ENCODE measurements at regions not wholly inside any gene's neighbourhood (a gene's known extent, or its start where the extent isn't known, plus 50 kb on each side); places are given as distances from the start of the nearest gene placed in this dataset.

DNA sequence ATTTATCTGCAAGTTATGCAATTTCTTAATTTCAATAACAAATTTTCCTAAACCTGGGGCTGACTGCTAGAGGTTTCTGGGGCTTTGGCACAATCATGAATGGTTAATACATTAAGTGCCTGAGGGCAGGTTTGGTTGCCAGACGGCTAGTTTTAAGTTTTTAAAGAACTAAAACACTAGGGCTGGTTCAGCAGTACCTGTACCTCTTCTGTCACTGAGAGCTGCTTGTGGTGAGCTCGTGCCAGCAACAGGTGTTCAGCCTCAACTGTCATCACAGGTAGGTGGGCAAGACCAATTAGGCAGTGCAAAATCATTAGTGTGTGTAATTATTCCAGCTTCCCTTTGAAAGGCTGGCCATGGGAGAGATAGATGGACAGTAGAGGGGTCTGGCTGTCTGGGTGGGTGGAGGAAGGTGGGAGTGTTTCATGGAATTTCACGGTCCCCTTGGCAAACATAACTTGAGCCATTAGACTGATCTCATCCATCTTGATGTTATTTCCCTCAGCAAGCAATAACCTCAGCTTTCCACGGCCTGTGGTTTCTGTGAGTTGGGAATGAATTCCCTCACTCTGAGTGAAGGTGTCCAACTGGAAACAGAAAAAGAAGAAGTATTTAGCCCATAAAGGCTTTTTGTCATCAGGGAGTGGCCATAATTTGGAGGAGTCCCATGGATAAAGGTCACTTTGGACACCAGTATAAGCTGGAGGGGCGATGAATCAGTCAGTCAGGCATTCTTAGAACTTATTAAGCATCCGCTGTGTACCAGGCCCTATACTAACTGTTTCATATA is 114.8 kb downstream of the SNX19 start:
- TF ChIP-seq, protein P1, sequence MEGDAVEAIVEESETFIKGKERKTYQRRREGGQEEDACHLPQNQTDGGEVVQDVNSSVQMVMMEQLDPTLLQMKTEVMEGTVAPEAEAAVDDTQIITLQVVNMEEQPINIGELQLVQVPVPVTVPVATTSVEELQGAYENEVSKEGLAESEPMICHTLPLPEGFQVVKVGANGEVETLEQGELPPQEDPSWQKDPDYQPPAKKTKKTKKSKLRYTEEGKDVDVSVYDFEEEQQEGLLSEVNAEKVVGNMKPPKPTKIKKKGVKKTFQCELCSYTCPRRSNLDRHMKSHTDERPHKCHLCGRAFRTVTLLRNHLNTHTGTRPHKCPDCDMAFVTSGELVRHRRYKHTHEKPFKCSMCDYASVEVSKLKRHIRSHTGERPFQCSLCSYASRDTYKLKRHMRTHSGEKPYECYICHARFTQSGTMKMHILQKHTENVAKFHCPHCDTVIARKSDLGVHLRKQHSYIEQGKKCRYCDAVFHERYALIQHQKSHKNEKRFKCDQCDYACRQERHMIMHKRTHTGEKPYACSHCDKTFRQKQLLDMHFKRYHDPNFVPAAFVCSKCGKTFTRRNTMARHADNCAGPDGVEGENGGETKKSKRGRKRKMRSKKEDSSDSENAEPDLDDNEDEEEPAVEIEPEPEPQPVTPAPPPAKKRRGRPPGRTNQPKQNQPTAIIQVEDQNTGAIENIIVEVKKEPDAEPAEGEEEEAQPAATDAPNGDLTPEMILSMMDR (IDR thresholded peaks at IDR 0.05), result no peak
- no peak for TF ChIP-seq POLR2A (IDR thresholded peaks at IDR 0.05)
